ENCODE measurements at regions not wholly inside any gene's neighbourhood (a gene's known extent, or its start where the extent isn't known, plus 50 kb on each side); places are given as distances from the start of the nearest gene placed in this dataset.

DNA sequence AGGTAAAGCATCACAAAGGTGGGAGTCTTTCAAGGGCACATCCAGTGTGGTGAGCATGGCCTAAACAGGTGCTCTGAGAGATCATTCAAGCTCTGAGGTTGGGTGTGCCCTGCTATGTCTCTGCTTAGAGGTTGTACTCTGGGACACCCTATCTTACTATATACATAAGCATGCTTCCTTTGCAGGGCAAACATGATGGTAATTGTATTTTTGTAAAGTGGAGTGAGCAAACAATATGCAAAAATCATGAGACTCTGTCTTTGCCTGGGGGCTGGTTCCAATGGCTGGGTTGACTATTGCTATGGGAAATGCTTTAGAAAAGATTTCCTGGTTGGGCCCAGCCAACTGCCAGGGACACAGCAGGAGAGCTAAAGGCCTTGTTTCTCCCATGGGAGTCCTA, 315.1 kb upstream of the TLE3 start:
- H3K27me3 ChIP-seq (ENCODE audit: insufficient read depth, low read depth, low read length): no peaks in the 10 kb centered on the region
- no peak overlapping the region for H3K27ac ChIP-seq (ENCODE audit: low read length)
- H3K9me3 ChIP-seq (ENCODE audit: low read length): no peaks in the 10 kb centered on the region
- H2AFZ ChIP-seq (ENCODE audit: low read depth, low read length): no peak overlapping the region
- no peak overlapping the region for H3K4me3 ChIP-seq (ENCODE audit: low read length)
- no peaks in the 10 kb centered on the region for H3K9me2 ChIP-seq (ENCODE audit: insufficient read depth, low read length)
- H3K4me2 ChIP-seq (ENCODE audit: low read length): no peak overlapping the region
- H3K36me3 ChIP-seq (ENCODE audit: insufficient read depth, low read length): no peaks in the 10 kb centered on the region
- H3K79me2 ChIP-seq (replicated peaks; ENCODE audit: insufficient read depth, low read length): no peaks in the 10 kb centered on the region
- TF ChIP-seq, protein P1, sequence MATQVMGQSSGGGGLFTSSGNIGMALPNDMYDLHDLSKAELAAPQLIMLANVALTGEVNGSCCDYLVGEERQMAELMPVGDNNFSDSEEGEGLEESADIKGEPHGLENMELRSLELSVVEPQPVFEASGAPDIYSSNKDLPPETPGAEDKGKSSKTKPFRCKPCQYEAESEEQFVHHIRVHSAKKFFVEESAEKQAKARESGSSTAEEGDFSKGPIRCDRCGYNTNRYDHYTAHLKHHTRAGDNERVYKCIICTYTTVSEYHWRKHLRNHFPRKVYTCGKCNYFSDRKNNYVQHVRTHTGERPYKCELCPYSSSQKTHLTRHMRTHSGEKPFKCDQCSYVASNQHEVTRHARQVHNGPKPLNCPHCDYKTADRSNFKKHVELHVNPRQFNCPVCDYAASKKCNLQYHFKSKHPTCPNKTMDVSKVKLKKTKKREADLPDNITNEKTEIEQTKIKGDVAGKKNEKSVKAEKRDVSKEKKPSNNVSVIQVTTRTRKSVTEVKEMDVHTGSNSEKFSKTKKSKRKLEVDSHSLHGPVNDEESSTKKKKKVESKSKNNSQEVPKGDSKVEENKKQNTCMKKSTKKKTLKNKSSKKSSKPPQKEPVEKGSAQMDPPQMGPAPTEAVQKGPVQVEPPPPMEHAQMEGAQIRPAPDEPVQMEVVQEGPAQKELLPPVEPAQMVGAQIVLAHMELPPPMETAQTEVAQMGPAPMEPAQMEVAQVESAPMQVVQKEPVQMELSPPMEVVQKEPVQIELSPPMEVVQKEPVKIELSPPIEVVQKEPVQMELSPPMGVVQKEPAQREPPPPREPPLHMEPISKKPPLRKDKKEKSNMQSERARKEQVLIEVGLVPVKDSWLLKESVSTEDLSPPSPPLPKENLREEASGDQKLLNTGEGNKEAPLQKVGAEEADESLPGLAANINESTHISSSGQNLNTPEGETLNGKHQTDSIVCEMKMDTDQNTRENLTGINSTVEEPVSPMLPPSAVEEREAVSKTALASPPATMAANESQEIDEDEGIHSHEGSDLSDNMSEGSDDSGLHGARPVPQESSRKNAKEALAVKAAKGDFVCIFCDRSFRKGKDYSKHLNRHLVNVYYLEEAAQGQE (IDR thresholded peaks at IDR 0.05; ENCODE audit: borderline replicate concordance): no peak
- H3K9ac ChIP-seq (ENCODE audit: low read length): no peak overlapping the region
- no peaks in the 10 kb centered on the region for H3F3A ChIP-seq (ENCODE audit: insufficient read depth, low read length, poor library complexity, severe bottlenecking)
- no peaks in the 10 kb centered on the region for H4K20me1 ChIP-seq (ENCODE audit: insufficient read depth)

DNA sequence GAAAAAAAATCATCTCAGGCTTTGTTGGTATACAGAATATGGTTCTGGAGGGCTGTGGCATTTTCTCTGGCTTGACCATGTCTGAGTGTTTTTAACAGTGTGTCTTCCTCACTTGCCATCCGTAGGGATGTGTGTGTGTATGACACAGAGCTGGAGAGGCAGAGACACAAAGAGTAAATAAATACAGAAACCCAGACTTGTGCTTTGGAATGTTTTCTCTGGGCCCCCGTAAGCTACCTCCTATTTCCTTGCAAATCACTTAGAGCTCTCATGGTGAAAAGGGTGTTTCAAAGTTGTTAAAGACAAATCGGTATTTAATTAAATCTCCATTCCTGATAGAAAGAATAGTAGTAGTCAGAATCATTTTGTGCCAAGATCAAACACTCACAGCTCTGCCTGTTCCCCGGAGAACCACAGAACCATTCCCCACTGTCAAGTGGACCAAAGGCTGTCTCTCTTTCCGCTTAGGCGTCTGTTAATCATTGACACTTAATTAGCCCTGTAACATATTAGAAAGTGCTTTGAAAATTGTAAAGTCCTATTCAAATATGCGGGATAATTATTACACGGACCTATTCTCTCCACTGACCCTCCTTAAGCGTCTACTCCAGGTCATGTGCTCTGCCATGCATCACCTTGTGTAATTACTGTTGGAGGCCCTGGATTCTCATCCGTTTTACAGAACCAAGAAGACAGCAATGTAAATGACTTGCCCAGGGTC, 313.6 kb upstream of the TLE3 start:
- H2AFZ ChIP-seq (ENCODE audit: low read depth, low read length): no peak overlapping the region
- H3F3A ChIP-seq (ENCODE audit: insufficient read depth, low read length, poor library complexity, severe bottlenecking): no peaks in the 10 kb centered on the region
- no peak overlapping the region for H3K27ac ChIP-seq (ENCODE audit: low read length)
- no peaks in the 10 kb centered on the region for H3K9me2 ChIP-seq (ENCODE audit: insufficient read depth, low read length)
- H3K4me3 ChIP-seq (ENCODE audit: low read length): no peak overlapping the region
- no peaks in the 10 kb centered on the region for H3K79me2 ChIP-seq (replicated peaks; ENCODE audit: insufficient read depth, low read length)
- H3K9me3 ChIP-seq (ENCODE audit: low read length): no peaks in the 10 kb centered on the region
- no peaks in the 10 kb centered on the region for H4K20me1 ChIP-seq (ENCODE audit: insufficient read depth)
- no peaks in the 10 kb centered on the region for H3K36me3 ChIP-seq (ENCODE audit: insufficient read depth, low read length)
- H3K4me2 ChIP-seq (ENCODE audit: low read length): no peak overlapping the region
- no peaks in the 10 kb centered on the region for H3K27me3 ChIP-seq (ENCODE audit: insufficient read depth, low read depth, low read length)
- TF ChIP-seq EZH2 (IDR thresholded peaks at IDR 0.05; ENCODE audit: borderline replicate concordance, insufficient read depth, low read length, poor library complexity, severe bottlenecking): no peak
- TF ChIP-seq SMC3 (conservative IDR thresholded peaks at IDR 0.05; ENCODE audit: poor library complexity): no peak
- TF ChIP-seq CTCF (IDR thresholded peaks at IDR 0.05; ENCODE audit: poor library complexity, severe bottlenecking): no peak
- no peak for TF ChIP-seq EP300 (conservative IDR thresholded peaks at IDR 0.05; ENCODE audit: poor library complexity, severe bottlenecking)
- no peak for TF ChIP-seq TAF1 (IDR thresholded peaks at IDR 0.05; ENCODE audit: low read depth)
- no peak for TF ChIP-seq MXI1 (conservative IDR thresholded peaks at IDR 0.05; ENCODE audit: poor library complexity, severe bottlenecking)
- no peak for TF ChIP-seq POLR2AphosphoS5 (IDR thresholded peaks at IDR 0.05)
- no peak for TF ChIP-seq RAD21 (conservative IDR thresholded peaks at IDR 0.05)
- TF ChIP-seq, protein P1 (IDR thresholded peaks at IDR 0.05; ENCODE audit: borderline replicate concordance): no peak
- H3K9ac ChIP-seq (ENCODE audit: low read length): no peak overlapping the region

All from neural cell (in vitro differentiated cells).